HepG2 (cell line): ENCODE measurements at regions not wholly inside any gene's neighbourhood (a gene's known extent, or its start where the extent isn't known, plus 50 kb on each side); places are given as distances from the start of the nearest gene placed in this dataset.

ENCODE experiments used
- ATAC-seq: fragments of 200-7000 bp; cut with Tn5 transposase; 3 replicates; pipeline ENCODE4 v1.9.1; 2020; ENCODE audit warnings: mild to moderate bottlenecking, moderate library complexity
- BruUV-seq: library from RNA; stranded (reverse); fragments of 400-500 nt; replicated peaks from 2 replicates; lab custom pipeline; 2021; lab: Mats Ljungman, UMichigan
- CTCF ChIA-PET: fragments of 300-600 bp; formaldehyde crosslinking; extraction: SDS; loops from one replicate; lab custom pipeline; 2021; ENCODE audit warnings: low total read pairs, inconsistent platforms, low intra/inter-chr PET ratio; lab: Yijun Ruan, JAX
- POLR2A ChIA-PET: fragments of 350-600 bp; sonication (Branson Sonifier 250); formaldehyde crosslinking; loops from one replicate; lab custom pipeline; 2020; ENCODE audit warnings: antibody characterized with exemption, inconsistent platforms; lab: Yijun Ruan, JAX
- DNase-seq: peaks from one replicate; pipeline ENCODE4 v3.0.0-alpha.2; 2015; ENCODE audit warnings: low spot score
- FAIRE-seq: peaks from 3 replicates; lab custom pipeline; 2011; peaks lifted over from hg19 to GRCh38; lab: Jason Lieb, UNC
- H2AFZ ChIP-seq: one replicate; pipeline ENCODE4 v1.6.1; 2011; ENCODE audit warnings: low read length, inconsistent platforms
- H3K27ac ChIP-seq: fragments of 300-600 bp; 3 replicates; pipeline ENCODE4 v1.8.0; 2011; ENCODE audit warnings: mixed run types, mild to moderate bottlenecking, mixed read lengths, low read length, inconsistent platforms; ENCODE audit not compliant: insufficient read depth; ENCODE audit errors: extremely low read length
- H3K27me3 ChIP-seq, 2 experiments: fragments of 200-600 bp in 1 of 2; 2 replicates in 1 of 2; 3 replicates in 1 of 2; pipeline versions ENCODE4 v1.6.0 to v1.8.0; 2011; ENCODE audit warnings: low read length in 2 of 2, mild to moderate bottlenecking in 2 of 2, moderate library complexity in 2 of 2, inconsistent platforms in 1 of 2; ENCODE audit not compliant: insufficient read depth in 2 of 2, control insufficient read depth in 1 of 2
- H3K36me3 ChIP-seq, 2 experiments: fragments of 200-600 bp in 1 of 2; replicated peaks in 1 of 2; 2 replicates in 1 of 2; 3 replicates in 1 of 2; pipeline versions ENCODE4 v1.5.1 to v1.8.0; 2011; ENCODE audit warnings: low read length in 2 of 2, inconsistent platforms in 1 of 2; ENCODE audit not compliant: insufficient read depth in 2 of 2, control insufficient read depth in 1 of 2
- H3K4me1 ChIP-seq: 2 replicates; pipeline ENCODE4 v1.5.1; 2012; ENCODE audit warnings: low read length, inconsistent platforms; ENCODE audit not compliant: insufficient read depth
- H3K4me2 ChIP-seq: 2 replicates; pipeline ENCODE4 v1.6.0; 2011; ENCODE audit warnings: low read depth, low read length, inconsistent platforms
- H3K4me3 ChIP-seq, 3 experiments: fragments of 200-600 bp in 1 of 3; sonication (generic), shearing (Covaris generic) in 1 of 3; replicated peaks in 1 of 3; 2 replicates each; pipeline ENCODE4 v1.5.1; 2011 to 2016; ENCODE audit warnings: low read length in 3 of 3, inconsistent platforms in 2 of 3, low read depth in 2 of 3, mild to moderate bottlenecking in 2 of 3, control low read depth in 1 of 3, mixed read lengths in 1 of 3; ENCODE audit not compliant: insufficient read depth in 1 of 3
- H3K79me2 ChIP-seq: one replicate; pipeline ENCODE4 v1.6.1; 2011; ENCODE audit warnings: low read length, inconsistent platforms; ENCODE audit not compliant: insufficient read depth
- H3K9ac ChIP-seq: 2 replicates; pipeline ENCODE4 v1.6.0; 2011; ENCODE audit warnings: mild to moderate bottlenecking, low read depth, low read length, inconsistent platforms; ENCODE audit not compliant: insufficient read depth
- H3K9me3 ChIP-seq: 2 replicates; pipeline ENCODE4 v1.5.1; 2012; ENCODE audit warnings: mild to moderate bottlenecking, low read length
- H4K20me1 ChIP-seq: 2 replicates; pipeline ENCODE4 v1.6.0; 2011; ENCODE audit warnings: inconsistent platforms, mild to moderate bottlenecking, low read length, moderate library complexity; ENCODE audit not compliant: insufficient read depth
- ATRX ChIP-seq: sonication (generic); formaldehyde crosslinking; IDR thresholded peaks from 2 replicates; pipeline ENCODE4 v1.4.0; 2020; ENCODE audit warnings: missing genetic modification reagents, borderline replicate concordance
- JUNB ChIP-seq: sonication (generic); formaldehyde crosslinking; IDR thresholded peaks from 2 replicates; pipeline ENCODE4 v1.8.0; 2022; ENCODE audit warnings: missing genetic modification reagents, mild to moderate bottlenecking, borderline replicate concordance
- NFE2 ChIP-seq: sonication (generic); formaldehyde crosslinking; IDR thresholded peaks from 2 replicates; pipeline ENCODE4 v1.4.0; 2020; ENCODE audit warnings: missing genetic modification reagents
- NFE2L1 ChIP-seq: sonication (generic); formaldehyde crosslinking; IDR thresholded peaks from 2 replicates; pipeline ENCODE4 v1.4.0; 2020; ENCODE audit warnings: missing genetic modification reagents, mild to moderate bottlenecking, borderline replicate concordance
- TCF7L2 ChIP-seq: IDR thresholded peaks from 2 replicates; pipeline ENCODE4 v1.6.1; 2011; ENCODE audit warnings: mild to moderate bottlenecking, low read depth, low read length, moderate library complexity
- ZNF24 ChIP-seq: fragments of 450-650 bp; IDR thresholded peaks from 2 replicates; pipeline ENCODE4 v1.6.1; 2017; ENCODE audit warnings: antibody characterized with exemption, mild to moderate bottlenecking
- ZNF251 ChIP-seq: sonication (generic); formaldehyde crosslinking; IDR thresholded peaks from 2 replicates; pipeline ENCODE4 v1.9.0; 2021; ENCODE audit warnings: mild to moderate bottlenecking, missing genetic modification reagents
- ZNF598 ChIP-seq: sonication (generic); formaldehyde crosslinking; IDR thresholded peaks from 2 replicates; pipeline ENCODE4 v1.5.1; 2020; ENCODE audit warnings: mild to moderate bottlenecking, missing genetic modification reagents, borderline replicate concordance
- WGBS: methylation state at CpG from one replicate; pipeline ENCODE4 v1.1.6; 2017; ENCODE audit warnings: low lambda C conversion rate; 5-methylcytosine and 5-hydroxymethylcytosine counted together
- in situ Hi-C: cut with HindIII; loops from 2 replicates; pipeline ENCODE4 v1.10.0; 2017; ENCODE audit warnings: low pct_unique_long_range_greater_than_20kb; ENCODE audit not compliant: extremely low pct_ligation_motif_present
- intact Hi-C: fragments of 100-400 bp; cut with micrococcal nuclease; formaldehyde crosslinking; loops from one replicate; pipeline ENCODE4 v1.10.0; 2022; ENCODE audit not compliant: unreplicated experiment
- TF ChIP-seq, protein P1 (sequence below): sonication (generic); formaldehyde crosslinking; IDR thresholded peaks from 2 replicates; pipeline ENCODE4 v1.9.0; 2021; ENCODE audit warnings: missing genetic modification reagents, mild to moderate bottlenecking, borderline replicate concordance
- TF ChIP-seq, protein P2 (sequence below): sonication (generic); formaldehyde crosslinking; IDR thresholded peaks from 2 replicates; pipeline ENCODE4 v1.5.1; 2020; ENCODE audit warnings: missing genetic modification reagents, mild to moderate bottlenecking, borderline replicate concordance

DNA sequence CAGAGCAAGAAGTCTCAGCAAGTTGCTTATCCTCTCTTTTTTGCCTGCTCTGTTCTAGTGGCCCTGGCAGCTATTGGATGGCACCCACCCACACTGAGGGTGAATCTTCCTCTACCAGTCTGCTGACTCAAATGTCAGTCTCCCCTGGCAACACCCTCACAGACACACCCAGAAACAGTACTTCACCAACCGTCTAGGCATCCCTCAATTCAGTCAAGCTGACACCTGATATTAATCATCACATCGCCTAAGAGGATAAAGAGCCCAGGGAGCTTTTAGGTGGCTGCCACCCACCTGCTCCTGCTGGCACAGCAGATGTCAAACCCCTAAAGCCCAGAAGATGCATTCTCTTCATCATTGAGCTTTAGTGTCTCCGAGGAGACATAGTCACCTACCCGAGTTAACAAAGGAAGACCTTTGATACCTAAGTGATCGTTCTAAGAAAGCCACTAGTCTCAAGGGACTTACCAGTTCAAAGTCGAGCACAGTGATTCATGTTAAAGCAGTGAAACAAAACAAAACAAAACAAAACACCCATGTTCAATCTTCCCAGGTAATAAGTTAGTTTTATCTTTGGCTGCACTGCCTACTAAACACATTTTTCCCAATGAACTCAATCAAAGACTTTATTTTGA, 97.7 kb upstream of the KCNQ5 start:
- no peaks in the 10 kb centered on the region for H3K36me3 ChIP-seq
- intact Hi-C loops, result loop anchor here (5.0 kb wide), 1 partner anchor 112 kb away; no protein-coding TSS in a partner anchor
- no peaks in the 10 kb centered on the region for H3K9me3 ChIP-seq
- POLR2A ChIA-PET, result no interaction called here
- in situ Hi-C loops, result no loop called here
- TF ChIP-seq ZNF251 (CRISPR knock-in tag) (no peak), ZNF24 (no peak), JUNB (CRISPR knock-in tag) (no peak), ZNF598 (CRISPR knock-in tag) (no peak), NFE2 (CRISPR knock-in tag) (no peak), ATRX (CRISPR knock-in tag) (no peak), NFE2L1 (CRISPR knock-in tag) (no peak), TCF7L2 (no peak)
- TF ChIP-seq, protein P1, sequence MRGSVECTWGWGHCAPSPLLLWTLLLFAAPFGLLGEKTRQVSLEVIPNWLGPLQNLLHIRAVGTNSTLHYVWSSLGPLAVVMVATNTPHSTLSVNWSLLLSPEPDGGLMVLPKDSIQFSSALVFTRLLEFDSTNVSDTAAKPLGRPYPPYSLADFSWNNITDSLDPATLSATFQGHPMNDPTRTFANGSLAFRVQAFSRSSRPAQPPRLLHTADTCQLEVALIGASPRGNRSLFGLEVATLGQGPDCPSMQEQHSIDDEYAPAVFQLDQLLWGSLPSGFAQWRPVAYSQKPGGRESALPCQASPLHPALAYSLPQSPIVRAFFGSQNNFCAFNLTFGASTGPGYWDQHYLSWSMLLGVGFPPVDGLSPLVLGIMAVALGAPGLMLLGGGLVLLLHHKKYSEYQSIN, result no peak
- TF ChIP-seq, protein P2, sequence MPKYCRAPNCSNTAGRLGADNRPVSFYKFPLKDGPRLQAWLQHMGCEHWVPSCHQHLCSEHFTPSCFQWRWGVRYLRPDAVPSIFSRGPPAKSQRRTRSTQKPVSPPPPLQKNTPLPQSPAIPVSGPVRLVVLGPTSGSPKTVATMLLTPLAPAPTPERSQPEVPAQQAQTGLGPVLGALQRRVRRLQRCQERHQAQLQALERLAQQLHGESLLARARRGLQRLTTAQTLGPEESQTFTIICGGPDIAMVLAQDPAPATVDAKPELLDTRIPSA (CRISPR knock-in tag), result no peak
- WGBS, result 2% methylated on average over 6 of the region's 6 CpGs
- no TSS peak for BruUV-seq
- no peak overlapping the region for H2AFZ ChIP-seq
- CTCF ChIA-PET, result no interaction called here
- no peak overlapping the region for H3K4me2 ChIP-seq
- H4K20me1 ChIP-seq, result no peaks in the 10 kb centered on the region
- DNase-seq (no peak), ATAC-seq (no peak), FAIRE-seq (no peak)
- no peak overlapping the region for H3K9ac ChIP-seq
- no peak overlapping the region for H3K27ac ChIP-seq
- H3K4me1 ChIP-seq, result no peaks in the 10 kb centered on the region
- no peaks in the 10 kb centered on the region for H3K79me2 ChIP-seq
- H3K4me3 ChIP-seq, result no peak overlapping the region
- no peaks in the 10 kb centered on the region; a peak in 1 of 5 replicates for H3K27me3 ChIP-seq
